GM21381 (cell line): ENCODE measurements at regions not wholly inside any gene's neighbourhood (a gene's known extent, or its start where the extent isn't known, plus 50 kb on each side); places are given as distances from the start of the nearest gene placed in this dataset.
"Not testable (repeated sequence)": the region's sequence is repeated elsewhere in the genome, so short reads cannot be mapped to it uniquely, and the experiment has no call there.

Experiments
- ATAC-seq: cut with Tn5 transposase; IDR thresholded peaks from one replicate; pipeline ENCODE4 v1.9.1; 2021; ENCODE audit warnings: mild to moderate bottlenecking, moderate library complexity; ENCODE audit not compliant: unreplicated experiment

DNA sequence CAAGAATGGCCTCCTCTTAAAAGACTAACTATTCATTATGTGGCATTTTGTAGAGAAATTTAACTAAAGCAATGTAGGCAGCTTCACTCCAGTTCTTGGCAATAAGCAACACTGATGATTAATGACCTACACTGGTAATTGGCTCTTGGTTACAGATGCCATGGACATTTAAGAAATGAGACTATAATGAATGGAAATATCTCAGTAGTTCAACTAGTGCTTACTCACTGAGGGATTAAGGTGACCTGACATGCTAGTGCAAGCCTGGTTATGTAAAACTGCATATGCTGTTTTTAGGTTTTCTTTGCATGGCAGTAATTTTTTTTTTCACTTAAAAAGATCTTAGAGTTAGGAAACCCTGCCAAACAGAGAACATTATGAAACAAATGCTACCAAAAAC is 152.7 kb upstream of the AADAT start:
- ATAC-seq, result no peak

- no peak for ATAC-seq
These were observed 145.0 kb upstream of the AADAT start for GRCh38 chr4:170234800-170235199.

- no peak for ATAC-seq
These were observed 141.6 kb upstream of the AADAT start for GRCh38 chr4:170231377-170231776.

- ATAC-seq, result no peak
These were observed 140.5 kb upstream of the AADAT start for GRCh38 chr4:170230242-170230641.

DNA sequence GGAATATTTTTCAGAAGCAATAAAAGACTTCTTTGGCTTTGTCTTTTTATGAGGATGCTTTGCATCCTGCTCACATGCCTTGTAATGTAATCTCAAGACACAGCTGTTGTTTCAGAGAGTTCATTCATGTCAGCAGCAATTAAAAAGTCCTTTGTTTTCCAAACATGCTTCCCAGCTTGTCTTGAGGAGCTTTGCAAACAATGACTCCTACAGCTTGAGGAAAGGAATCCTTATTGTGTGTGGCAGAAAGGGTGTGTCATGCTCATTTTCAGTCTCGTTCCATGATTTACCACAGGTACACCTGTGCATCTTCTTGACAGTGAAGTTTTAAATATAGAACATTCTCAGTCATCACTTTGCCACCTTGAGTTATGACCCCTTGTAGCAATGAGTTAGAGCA is 139.2 kb upstream of the AADAT start:
- ATAC-seq, result no peak

DNA sequence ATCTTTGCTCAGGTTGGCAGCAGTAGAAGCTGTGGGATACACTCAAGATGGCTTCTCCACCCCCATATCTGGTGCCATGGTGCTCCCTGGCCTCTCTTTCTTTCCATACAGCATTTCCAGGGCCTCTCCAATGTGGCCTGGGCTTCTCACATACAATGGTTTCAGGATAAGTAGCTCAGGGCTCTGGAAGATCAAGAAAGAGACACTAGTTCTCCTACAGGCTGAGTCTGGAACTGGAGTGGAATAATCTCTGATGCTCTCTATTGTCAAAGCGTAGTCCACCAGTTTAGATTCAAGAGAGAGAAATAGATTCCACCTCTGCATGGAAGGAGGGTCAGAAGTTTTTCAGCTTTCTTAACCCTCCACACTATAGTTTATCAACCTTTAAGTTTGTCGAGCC is 138.2 kb upstream of the AADAT start:
- no peak for ATAC-seq

DNA sequence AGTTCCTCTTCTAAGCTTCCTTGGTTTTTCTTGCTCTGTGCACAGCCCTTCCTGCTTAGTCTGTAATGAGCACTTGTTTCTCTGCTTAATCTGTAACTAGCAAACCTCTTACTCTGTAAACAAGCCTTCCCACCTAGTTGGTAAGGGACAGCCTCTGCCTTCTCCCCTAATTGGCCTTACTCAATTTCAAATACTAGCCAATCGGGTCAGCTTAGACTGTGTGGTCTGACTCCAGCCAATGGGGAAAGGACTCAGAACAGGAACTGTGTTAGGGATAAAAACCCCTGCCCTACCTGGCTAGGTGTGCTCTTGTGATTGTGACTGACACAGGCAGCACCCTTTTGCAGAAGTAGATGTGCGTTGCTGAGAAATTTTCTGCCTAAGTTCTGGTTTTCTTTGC is 136.5 kb upstream of the AADAT start:
- no peak for ATAC-seq

- no peak for ATAC-seq
These were observed 125.0 kb upstream of the AADAT start for GRCh38 chr4:170214731-170215130.

DNA sequence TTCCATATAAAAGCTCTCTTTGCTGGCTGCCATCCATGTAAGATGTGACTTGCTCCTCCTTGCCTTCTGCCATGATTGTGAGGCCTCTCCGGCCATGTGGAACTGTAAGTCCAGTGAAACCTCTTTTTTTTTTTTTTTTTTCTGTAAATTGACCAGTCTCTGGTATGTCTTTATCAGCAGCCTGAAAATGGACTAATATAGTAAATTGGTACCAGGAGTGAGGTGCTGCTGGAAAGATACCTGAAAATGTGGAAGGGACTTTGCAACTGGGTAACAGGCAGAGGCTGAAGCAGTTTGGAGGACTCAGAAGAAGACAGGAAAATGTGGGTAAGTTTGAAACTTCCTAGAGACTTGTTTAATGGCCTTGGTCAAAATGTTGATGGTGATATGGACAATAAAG is 124.3 kb upstream of the AADAT start:
- no peak for ATAC-seq

DNA sequence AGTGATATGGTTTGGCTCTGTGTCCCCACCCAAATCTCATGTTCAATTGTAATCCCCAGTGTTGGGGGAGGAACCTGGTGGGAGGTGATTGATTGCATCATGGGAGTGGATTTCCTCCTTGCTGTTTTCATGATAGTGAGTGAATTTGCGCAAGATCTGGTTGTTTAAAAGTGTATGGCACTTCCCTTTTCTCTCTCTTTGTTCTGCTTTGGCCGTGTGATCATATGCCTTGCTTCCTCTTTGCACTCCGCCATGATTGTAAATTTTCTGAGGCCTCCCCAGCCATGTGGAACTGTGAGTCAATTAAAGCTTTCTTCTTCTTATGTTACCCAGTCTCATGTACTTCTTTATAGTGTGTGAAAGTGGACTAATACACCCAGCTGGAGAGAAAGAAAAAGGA is 113.0 kb upstream of the AADAT start:
- no peak for ATAC-seq

DNA sequence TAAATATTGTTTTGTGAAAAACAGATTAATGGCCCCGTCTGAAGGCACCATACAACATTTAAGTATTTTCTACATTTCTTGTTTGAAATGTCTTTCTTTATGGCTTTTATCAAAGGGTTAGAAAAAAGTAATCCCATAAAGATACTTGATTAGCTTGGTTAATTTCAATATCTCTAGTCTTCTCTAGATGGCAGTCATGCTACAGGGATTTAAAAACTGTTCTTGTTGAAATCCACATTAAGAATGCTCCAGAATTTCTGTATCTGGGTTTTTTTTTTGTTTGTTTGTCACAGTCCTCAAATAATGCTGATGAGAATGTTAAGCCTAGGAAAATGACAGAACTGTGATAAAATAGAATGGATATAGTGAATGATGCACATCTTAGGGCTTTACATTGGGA is 109.0 kb upstream of the AADAT start:
- no peak for ATAC-seq

GRCh38 chr4:170194794-170195193 is 105.0 kb upstream of the AADAT start:
- not testable (repeated sequence) for ATAC-seq

- no peak for ATAC-seq
These were observed 103.7 kb upstream of the AADAT start for GRCh38 chr4:170193496-170193895.

- ATAC-seq, result no peak
These were observed 100.5 kb upstream of the AADAT start for GRCh38 chr4:170190265-170190664.

- no peak for ATAC-seq
These were observed 81.1 kb upstream of the AADAT start for GRCh38 chr4:170170861-170171260.

DNA sequence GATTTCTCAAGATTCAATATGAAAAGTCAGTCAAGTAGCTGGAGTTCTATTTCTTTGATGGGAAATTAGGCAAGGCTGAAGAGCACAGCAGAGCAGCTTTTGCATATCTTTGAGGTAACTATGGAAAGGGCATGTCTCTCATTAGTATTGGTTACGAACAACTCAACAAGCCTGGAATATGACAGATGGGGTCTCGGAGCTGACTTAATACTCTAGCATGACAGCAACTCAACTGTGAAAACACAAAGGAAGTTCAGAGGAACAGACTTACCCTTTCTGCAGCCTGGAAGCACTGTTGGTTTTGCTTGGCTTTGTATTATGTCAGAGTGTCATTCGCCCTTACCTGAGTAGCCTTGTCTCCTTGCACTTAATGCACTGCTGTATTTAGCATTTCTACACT is 79.9 kb upstream of the AADAT start:
- ATAC-seq, result no peak

DNA sequence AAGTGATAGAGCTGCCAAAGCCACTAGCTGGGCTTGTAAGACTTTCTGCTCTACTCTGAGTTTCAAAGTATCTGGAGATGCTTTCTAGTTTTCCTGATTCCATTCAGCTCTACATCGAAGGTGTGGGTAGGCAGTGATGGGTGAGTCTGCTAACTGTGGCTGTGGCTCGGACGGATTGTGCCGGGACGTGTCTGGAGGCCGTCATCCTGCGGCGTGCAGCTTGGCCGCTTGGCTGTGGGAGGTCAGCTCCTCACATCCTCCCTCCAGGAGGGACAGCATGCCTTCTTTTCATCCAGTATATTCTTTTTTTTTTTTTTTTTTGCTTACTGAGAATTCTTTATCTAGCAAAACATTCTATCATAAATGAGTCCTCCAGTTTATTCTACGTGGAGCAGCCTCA is 77.9 kb upstream of the AADAT start:
- ATAC-seq, result no peak

GRCh38 chr4:170166193-170166592 is 76.4 kb upstream of the AADAT start:
- ATAC-seq, result not testable (repeated sequence)

- ATAC-seq, result no peak
These were observed 72.7 kb upstream of the AADAT start for GRCh38 chr4:170162416-170162815.

DNA sequence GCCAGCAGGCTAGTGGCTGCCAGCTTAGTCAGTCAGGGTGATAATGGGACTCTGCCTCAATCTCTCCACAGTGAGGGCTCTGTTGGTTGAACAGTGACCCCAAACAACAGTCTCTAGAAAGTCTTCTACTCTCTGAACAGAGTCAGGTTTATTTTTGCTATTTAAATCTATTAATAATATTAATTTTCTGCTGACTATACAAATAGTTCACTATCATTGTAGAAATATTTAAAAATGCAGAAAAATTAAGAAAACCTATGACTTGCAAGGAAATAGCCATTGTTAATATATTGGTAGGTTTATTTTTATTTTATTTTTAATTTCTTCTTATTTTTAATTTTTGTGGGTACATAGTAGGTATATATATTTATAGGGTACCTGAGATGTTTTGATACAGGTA is 67.9 kb upstream of the AADAT start:
- no peak for ATAC-seq

GRCh38 chr4:170145120-170145519 is 55.4 kb upstream of the AADAT start:
- ATAC-seq, result no peak

- no peak for ATAC-seq
These were observed 50.0 kb upstream of the AADAT start for GRCh38 chr4:170139764-170140163.
